GM10248 (cell line): ENCODE measurements at regions not wholly inside any gene's neighbourhood (a gene's known extent, or its start where the extent isn't known, plus 50 kb on each side); places are given as distances from the start of the nearest gene placed in this dataset.
"Not testable (repeated sequence)": the region's sequence is repeated elsewhere in the genome, so short reads cannot be mapped to it uniquely, and the experiment has no call there.

Experiments
- CTCF ChIA-PET: fragments of 300-600 bp; sonication (Branson Sonifier 250); formaldehyde crosslinking; extraction: SDS; loops from one replicate; lab custom pipeline; 2021; ENCODE audit warnings: antibody characterized with exemption; lab: Yijun Ruan, JAX
- POLR2A ChIA-PET: fragments of 350-650 bp; sonication (Branson Sonifier 250); formaldehyde crosslinking; extraction: SDS; loops from one replicate; lab custom pipeline; 2020; ENCODE audit warnings: antibody characterized with exemption; lab: Yijun Ruan, JAX
- DNase-seq: peaks from one replicate; pipeline ENCODE4 v3.0.0; 2012; ENCODE audit errors: extremely low spot score
- TF ChIP-seq, protein P1 (sequence below): IDR thresholded peaks from 2 replicates; pipeline ENCODE4 v1.5.1; 2012; ENCODE audit warnings: mild to moderate bottlenecking, low read depth; ENCODE audit errors: extremely low read depth, missing control alignments, control extremely low read depth

DNA sequence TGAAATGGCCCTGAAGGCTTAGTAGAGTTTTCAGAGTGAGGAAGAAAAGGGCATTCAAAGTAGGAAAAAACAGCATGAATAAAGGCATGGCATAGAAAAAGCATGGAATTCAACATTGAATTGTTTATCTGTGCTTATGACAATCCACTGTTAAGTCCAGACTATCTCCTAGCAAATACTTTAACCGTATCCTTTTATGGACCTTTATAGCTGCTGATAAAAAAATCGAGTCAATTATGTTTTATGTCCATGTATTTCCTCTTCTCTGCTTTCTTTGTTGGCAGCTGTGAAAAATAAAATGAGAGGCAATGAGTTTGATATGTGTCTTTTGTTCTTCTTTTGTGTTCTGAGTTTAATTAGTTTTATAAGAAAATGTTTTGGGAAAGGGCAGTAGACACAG, 70.4 kb downstream of the TDRD15 start:
- ChIA-PET CTCF (interaction anchor here (1.2 to 1.3 kb wide), 3 partner anchors 12 to 33 kb away, joined by 3 to 5 read pairs (median 3); no protein-coding TSS in a partner anchor), POLR2A (no interaction called here)
- no peak for DNase-seq
- TF ChIP-seq, protein P1, sequence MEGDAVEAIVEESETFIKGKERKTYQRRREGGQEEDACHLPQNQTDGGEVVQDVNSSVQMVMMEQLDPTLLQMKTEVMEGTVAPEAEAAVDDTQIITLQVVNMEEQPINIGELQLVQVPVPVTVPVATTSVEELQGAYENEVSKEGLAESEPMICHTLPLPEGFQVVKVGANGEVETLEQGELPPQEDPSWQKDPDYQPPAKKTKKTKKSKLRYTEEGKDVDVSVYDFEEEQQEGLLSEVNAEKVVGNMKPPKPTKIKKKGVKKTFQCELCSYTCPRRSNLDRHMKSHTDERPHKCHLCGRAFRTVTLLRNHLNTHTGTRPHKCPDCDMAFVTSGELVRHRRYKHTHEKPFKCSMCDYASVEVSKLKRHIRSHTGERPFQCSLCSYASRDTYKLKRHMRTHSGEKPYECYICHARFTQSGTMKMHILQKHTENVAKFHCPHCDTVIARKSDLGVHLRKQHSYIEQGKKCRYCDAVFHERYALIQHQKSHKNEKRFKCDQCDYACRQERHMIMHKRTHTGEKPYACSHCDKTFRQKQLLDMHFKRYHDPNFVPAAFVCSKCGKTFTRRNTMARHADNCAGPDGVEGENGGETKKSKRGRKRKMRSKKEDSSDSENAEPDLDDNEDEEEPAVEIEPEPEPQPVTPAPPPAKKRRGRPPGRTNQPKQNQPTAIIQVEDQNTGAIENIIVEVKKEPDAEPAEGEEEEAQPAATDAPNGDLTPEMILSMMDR = no peak

DNA sequence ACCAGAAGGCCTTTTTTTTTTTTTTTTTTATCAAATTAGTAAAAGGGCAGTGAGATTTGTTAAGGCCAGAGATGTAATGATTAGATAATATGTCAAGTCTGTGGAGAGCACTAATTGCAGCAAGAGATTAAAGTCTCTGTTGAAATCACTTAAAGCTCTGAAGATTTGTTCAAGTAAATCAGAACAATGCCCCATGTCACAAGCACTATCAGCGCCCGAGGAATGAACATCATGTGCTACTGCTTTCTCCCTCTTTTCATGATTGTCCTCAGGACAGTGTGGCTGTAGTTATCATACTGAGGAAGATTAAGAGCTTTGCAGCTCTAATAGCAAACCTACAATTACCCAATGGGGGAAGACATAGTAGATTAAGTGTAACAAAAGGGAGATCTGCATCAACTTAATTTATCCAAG, 71.1 kb downstream of the TDRD15 start:
- no peak for DNase-seq
- CTCF ChIA-PET = interaction anchor here (1.3 kb wide), 2 partner anchors 11 to 34 kb away, joined by 3 to 5 read pairs; no protein-coding TSS in a partner anchor
- TF ChIP-seq, protein P1 = no peak
- POLR2A ChIA-PET = no interaction called here

DNA sequence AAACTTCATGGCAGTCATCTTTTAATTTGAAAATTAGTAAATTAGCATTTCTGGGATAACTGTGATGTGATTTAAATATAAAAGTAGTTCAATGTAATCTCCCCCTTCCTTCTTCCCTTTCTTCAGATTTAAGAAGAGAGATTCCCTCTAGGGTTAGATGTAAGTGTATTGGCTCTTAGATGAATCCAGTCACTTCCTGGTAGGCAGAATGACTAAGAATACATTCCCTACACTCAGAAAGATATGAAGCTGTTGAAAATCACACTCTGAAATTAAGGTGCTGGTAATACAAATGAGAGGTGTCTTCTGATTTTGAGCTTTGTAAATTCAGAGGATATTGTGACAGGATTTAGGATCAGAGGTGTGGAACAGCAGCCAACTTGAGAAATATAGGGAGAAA, 71.6 kb downstream of the TDRD15 start:
- DNase-seq = no peak
- ChIA-PET CTCF (interaction anchor here (1.3 kb wide), 2 partner anchors 11 to 34 kb away, joined by 3 to 5 read pairs; no protein-coding TSS in a partner anchor), POLR2A (no interaction called here)
- TF ChIP-seq, protein P1 = no peak

DNA sequence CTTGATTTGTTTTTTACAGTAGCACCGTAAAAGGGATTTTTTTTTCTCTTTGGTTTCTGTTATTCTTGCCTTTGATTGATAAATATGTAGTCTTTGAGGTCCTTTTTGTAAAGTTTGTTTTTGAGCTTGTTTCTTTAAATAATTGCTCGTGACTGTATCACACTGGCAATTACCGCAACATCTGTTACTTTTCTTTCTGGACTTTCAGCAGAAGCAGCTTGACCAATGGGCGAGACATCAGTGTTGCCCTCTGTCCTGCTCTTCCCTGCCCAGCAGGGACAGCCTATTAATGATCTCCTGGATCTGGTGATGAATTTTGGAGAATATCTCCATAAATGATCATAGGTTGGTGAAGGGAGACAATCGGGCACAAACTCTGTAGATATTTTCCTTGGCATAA, 74.9 kb downstream of the TDRD15 start:
- ChIA-PET POLR2A (no interaction called here), CTCF (no interaction called here)
- TF ChIP-seq, protein P1 = no peak
- no peak for DNase-seq

DNA sequence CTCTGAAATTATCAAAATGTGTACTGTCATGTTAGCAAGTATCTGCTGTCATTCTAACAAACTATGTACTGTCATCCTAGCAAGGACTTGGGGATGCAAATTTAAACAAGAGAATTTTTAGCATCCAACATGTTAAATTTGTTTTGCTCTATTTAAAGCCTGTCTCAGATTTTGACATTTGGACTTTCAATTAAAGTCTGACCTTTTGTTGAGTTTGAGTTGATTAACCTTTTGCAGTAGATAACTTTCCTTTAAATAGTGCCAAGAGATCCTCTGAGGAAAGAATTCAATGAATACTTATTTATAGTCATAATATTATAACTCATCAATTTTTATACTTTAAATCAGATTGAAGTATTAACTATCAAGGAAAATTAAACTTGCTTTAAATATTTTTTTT, 80.2 kb downstream of the TDRD15 start:
- ChIA-PET POLR2A (no interaction called here), CTCF (no interaction called here)
- TF ChIP-seq, protein P1 = no peak
- DNase-seq = no peak

DNA sequence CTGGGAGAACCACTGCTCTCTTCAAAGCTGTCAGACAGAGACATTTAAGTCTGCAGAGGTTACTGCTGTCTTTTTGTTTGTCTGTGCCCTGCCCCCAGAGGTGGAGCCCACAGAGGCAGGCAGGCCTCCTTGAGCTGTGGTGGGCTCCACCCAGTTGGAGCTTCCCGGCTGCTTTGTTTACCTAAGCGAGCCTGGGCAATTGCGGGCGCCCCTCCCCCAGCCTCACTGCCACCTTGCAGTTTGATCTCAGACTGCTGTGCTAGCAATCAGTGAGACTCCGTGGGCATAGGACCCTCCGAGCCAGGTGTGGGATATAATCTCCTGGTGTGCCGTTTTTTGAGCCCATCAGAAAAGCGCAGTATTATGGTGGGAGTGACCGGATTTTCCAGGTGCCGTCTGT, 90.3 kb downstream of the TDRD15 start:
- CTCF ChIA-PET, DNase-seq: not testable (repeated sequence)

DNA sequence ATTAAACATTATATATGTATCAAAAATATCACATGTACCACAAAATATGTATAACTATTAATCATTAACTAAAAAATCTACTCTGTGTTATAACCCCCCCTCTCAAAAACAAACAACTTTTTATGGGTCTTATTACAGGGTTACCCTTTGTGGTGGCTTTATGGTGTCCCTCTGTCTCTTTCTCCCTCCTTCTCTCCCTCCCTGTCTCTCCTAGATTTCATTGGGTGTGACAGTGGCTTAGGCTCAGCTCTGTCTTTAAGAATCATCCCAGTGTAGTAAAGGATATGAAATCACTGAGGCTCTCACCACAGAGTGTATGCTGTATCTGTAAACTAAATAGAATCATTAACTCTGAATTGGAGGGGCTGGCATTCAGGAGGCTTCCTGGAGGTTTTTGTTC, 93.7 kb downstream of the TDRD15 start:
- ChIA-PET POLR2A (no interaction called here), CTCF (no interaction called here)
- TF ChIP-seq, protein P1 = no peak
- no peak for DNase-seq

More for the DNA sequence above, 90.3 kb downstream of the TDRD15 start:
- POLR2A ChIA-PET = not testable (repeated sequence)
